BJ (cell line): ENCODE measurements at regions not wholly inside any gene's neighbourhood (a gene's known extent, or its start where the extent isn't known, plus 50 kb on each side); places are given as distances from the start of the nearest gene placed in this dataset.

Experiments used
- CTCF ChIA-PET: fragments of 350-600 bp; formaldehyde crosslinking; extraction: SDS; loops from one replicate; lab custom pipeline; 2021; ENCODE audit warnings: antibody characterized with exemption, inconsistent platforms; lab: Yijun Ruan, JAX
- POLR2A ChIA-PET: fragments of 300-600 bp; sonication (Branson Sonifier 250); formaldehyde crosslinking; extraction: SDS; loops from one replicate; lab custom pipeline; 2021; ENCODE audit warnings: antibody characterized with exemption; lab: Charles Lee
- DNase-seq: peaks from one replicate; pipeline ENCODE4 v3.0.0-alpha.2; 2011; ENCODE audit warnings: low read depth
- H3K27me3 ChIP-seq: 2 replicates; pipeline ENCODE4 v1.6.0; 2011; ENCODE audit warnings: low read length; ENCODE audit not compliant: control insufficient read depth, insufficient read depth
- H3K36me3 ChIP-seq: 2 replicates; pipeline ENCODE4 v1.5.1; 2011; ENCODE audit warnings: low read length; ENCODE audit not compliant: control insufficient read depth, insufficient read depth
- H3K4me3 ChIP-seq: 2 replicates; pipeline ENCODE4 v1.5.1; 2011; ENCODE audit warnings: low read depth, mild to moderate bottlenecking, control low read depth, low read length
- TF ChIP-seq, protein P1 (sequence below): IDR thresholded peaks from 2 replicates; pipeline ENCODE4 v1.5.1; 2011; ENCODE audit warnings: low read depth, mild to moderate bottlenecking, control low read depth, inconsistent platforms, low read length, moderate library complexity; ENCODE audit not compliant: insufficient read depth

DNA sequence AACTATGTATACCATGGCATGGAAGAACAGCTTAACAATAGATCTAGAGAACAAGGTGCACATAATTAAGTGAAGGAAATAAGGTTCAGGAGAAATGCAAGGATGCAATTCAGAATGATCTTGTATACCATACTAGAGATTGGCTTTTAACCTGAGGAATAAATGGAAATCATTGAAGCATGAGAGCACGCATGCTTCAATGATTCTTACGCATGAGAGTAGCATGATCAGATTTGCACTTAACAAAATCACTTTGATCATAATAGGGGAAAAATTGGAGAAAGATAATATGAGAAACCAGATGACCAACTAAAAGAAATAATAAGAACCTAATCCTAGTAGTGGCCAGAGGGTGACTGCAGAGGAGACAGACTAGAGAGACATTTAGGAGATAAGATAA lies 133.3 kb upstream of the FSCB start:
- ChIA-PET POLR2A (no interaction called here), CTCF (no interaction called here)
- Histone ChIP-seq H3K4me3 (no peak overlapping the region), H3K36me3 (no peaks in the 10 kb centered on the region), H3K27me3 (no peaks in the 10 kb centered on the region)
- no peak for DNase-seq
- TF ChIP-seq, protein P1, sequence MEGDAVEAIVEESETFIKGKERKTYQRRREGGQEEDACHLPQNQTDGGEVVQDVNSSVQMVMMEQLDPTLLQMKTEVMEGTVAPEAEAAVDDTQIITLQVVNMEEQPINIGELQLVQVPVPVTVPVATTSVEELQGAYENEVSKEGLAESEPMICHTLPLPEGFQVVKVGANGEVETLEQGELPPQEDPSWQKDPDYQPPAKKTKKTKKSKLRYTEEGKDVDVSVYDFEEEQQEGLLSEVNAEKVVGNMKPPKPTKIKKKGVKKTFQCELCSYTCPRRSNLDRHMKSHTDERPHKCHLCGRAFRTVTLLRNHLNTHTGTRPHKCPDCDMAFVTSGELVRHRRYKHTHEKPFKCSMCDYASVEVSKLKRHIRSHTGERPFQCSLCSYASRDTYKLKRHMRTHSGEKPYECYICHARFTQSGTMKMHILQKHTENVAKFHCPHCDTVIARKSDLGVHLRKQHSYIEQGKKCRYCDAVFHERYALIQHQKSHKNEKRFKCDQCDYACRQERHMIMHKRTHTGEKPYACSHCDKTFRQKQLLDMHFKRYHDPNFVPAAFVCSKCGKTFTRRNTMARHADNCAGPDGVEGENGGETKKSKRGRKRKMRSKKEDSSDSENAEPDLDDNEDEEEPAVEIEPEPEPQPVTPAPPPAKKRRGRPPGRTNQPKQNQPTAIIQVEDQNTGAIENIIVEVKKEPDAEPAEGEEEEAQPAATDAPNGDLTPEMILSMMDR = no peak

DNA sequence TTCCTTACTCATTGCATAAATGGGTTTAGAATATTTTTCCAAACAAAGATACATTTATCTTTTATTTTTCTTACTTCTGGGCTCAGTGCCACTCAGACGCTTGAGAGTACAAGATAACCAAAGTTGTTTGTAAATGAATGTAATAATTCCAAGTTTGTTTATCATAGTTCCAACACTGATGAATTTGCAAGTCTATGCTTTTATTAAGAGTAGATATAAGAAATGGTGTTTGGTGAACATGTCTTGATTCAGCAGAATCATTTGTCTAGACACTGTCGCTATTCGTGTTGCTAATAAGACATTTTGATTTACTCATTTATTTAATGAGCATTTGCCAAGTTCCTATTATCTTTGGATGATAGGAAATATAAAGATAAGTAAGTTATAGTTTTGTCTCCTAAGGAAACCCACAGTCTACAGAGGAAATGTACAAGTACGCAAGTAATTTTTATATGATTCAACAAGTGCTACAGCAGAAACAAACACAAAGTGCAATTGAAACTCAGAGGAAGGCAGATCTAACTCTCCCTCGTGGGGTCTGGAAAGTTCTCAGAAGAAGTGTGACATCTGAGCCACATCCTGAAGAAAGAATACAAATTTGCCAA lies 132.8 kb upstream of the FSCB start:
- TF ChIP-seq, protein P1 = no peak
- POLR2A ChIA-PET = no interaction called here
- DNase-seq = no peak
- CTCF ChIA-PET = no interaction called here
- Histone ChIP-seq H3K4me3 (no peak overlapping the region), H3K27me3 (no peaks in the 10 kb centered on the region), H3K36me3 (no peaks in the 10 kb centered on the region)

DNA sequence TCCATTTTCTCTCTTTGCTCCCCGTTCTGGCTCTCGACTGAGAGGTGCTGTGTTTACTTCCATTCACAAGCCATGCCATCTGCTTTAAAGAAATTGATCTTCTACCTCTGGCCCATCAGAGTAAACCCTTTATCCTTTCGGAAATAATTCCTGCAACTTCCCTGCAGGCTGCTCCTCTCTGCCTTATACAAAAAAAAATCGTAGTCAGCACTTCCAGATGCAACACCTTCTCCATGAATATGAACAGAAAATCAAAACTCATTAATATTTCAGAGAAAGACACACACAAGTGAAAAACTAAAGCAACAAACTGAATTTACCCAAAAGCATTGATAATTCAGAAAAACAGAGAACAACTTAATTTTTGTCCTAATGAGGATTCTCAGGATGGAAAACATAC lies 127.6 kb upstream of the FSCB start:
- H3K36me3 ChIP-seq = no peaks in the 10 kb centered on the region
- TF ChIP-seq, protein P1 = no peak
- POLR2A ChIA-PET = no interaction called here
- no peaks in the 10 kb centered on the region for H3K27me3 ChIP-seq
- CTCF ChIA-PET = no interaction called here
- no peak for DNase-seq
- H3K4me3 ChIP-seq = no peak overlapping the region

DNA sequence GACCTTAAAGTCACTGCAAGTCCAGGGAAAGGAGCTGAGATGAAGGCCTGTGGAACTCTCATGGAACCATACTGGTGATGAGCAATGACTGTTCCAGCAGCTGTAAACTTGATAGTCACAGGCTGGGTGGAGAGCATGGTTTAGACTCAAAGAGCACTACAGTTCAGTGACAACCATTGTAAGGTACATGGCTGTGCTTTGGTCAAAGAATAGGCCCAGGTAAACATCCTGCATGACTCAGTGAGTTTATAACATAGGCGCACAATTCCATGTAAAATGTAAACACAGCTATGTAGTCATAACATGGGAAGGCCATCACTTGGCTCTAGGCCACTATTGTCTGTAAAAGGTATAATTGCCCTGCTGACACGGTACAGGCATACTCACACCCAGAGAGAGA lies 119.3 kb upstream of the FSCB start:
- ChIA-PET POLR2A (no interaction called here), CTCF (interaction anchor here (1.0 kb wide), 1 partner anchor 13 kb away, joined by 3 read pairs; no protein-coding TSS in a partner anchor)
- no peak for DNase-seq
- no peak overlapping the region for H3K4me3 ChIP-seq
- H3K36me3 ChIP-seq = no peaks in the 10 kb centered on the region
- TF ChIP-seq, protein P1 = no peak
- no peaks in the 10 kb centered on the region for H3K27me3 ChIP-seq

DNA sequence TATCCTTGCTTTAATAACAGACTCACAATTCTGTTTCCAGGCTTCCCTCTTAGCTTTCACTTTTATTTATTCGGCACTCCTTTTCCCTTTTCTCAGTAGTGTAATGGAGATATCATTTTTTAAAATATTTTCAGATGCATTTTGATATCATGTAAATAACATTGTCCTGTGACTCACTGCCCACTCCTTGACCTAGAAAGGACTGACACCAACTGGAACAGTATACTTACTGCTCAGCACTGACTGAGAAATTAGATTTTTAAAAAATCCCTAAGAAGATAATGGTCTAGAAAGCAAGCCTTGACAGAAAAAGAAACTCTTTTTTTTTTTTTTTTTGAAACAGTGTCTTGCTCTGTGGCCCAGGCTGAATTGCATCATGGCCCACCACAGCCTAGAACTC lies 118.0 kb upstream of the FSCB start:
- DNase-seq = no peak
- CTCF ChIA-PET = no interaction called here
- no peaks in the 10 kb centered on the region for H3K36me3 ChIP-seq
- POLR2A ChIA-PET = no interaction called here
- TF ChIP-seq, protein P1 = no peak
- no peak overlapping the region for H3K4me3 ChIP-seq
- H3K27me3 ChIP-seq = no peaks in the 10 kb centered on the region
